ENCODE measurements at regions not wholly inside any gene's neighbourhood (a gene's known extent, or its start where the extent isn't known, plus 50 kb on each side); places are given as distances from the start of the nearest gene placed in this dataset.
"Not testable (repeated sequence)": the region's sequence is repeated elsewhere in the genome, so short reads cannot be mapped to it uniquely, and the experiment has no call there.

GRCh38 chrY:20925350-20926091, 169.6 kb downstream of the RPS4Y2 start:
- TF ChIP-seq, protein P1, sequence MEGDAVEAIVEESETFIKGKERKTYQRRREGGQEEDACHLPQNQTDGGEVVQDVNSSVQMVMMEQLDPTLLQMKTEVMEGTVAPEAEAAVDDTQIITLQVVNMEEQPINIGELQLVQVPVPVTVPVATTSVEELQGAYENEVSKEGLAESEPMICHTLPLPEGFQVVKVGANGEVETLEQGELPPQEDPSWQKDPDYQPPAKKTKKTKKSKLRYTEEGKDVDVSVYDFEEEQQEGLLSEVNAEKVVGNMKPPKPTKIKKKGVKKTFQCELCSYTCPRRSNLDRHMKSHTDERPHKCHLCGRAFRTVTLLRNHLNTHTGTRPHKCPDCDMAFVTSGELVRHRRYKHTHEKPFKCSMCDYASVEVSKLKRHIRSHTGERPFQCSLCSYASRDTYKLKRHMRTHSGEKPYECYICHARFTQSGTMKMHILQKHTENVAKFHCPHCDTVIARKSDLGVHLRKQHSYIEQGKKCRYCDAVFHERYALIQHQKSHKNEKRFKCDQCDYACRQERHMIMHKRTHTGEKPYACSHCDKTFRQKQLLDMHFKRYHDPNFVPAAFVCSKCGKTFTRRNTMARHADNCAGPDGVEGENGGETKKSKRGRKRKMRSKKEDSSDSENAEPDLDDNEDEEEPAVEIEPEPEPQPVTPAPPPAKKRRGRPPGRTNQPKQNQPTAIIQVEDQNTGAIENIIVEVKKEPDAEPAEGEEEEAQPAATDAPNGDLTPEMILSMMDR (IDR thresholded peaks at IDR 0.05), result not testable (repeated sequence)
- not testable (repeated sequence) for TF ChIP-seq POLR2AphosphoS5 (IDR thresholded peaks at IDR 0.05); EP300 (IDR thresholded peaks at IDR 0.05; ENCODE audit: low read depth)
